Panc1 (cell line): ENCODE measurements at regions not wholly inside any gene's neighbourhood (a gene's known extent, or its start where the extent isn't known, plus 50 kb on each side); places are given as distances from the start of the nearest gene placed in this dataset.

Source experiments
- ATAC-seq: fragments of 200-7000 bp; cut with Tn5 transposase; 2 replicates; pipeline ENCODE4 v1.9.1; 2020; ENCODE audit warnings: mild to moderate bottlenecking, moderate library complexity
- BruUV-seq: library from RNA; stranded (reverse); fragments of 400-500 nt; replicated peaks from 2 replicates; lab custom pipeline; 2021; lab: Mats Ljungman, UMichigan
- CTCF ChIA-PET: fragments of 300-600 bp; sonication (Branson Sonifier 250); formaldehyde crosslinking; loops from one replicate; lab custom pipeline; 2022; ENCODE audit warnings: antibody characterized with exemption; lab: Charles Lee
- POLR2A ChIA-PET: fragments of 300-600 bp; sonication (Branson Sonifier 250); formaldehyde crosslinking; loops from one replicate; lab custom pipeline; 2022; ENCODE audit warnings: antibody characterized with exemption; lab: Charles Lee
- DNase-seq: peaks from one replicate; pipeline ENCODE4 v3.0.0-alpha.2; 2010; ENCODE audit warnings: low read depth, low spot score
- H3K27ac ChIP-seq: 2 replicates; pipeline ENCODE4 v1.5.1; 2011; ENCODE audit warnings: mild to moderate bottlenecking, low read length, inconsistent platforms
- H3K27me3 ChIP-seq: fragments of 200-500 bp; sonication (Bioruptor generic); 2 replicates; pipeline ENCODE4 v1.6.0; 2014; ENCODE audit warnings: low read length, inconsistent platforms; ENCODE audit not compliant: control insufficient read depth, insufficient read depth
- H3K36me3 ChIP-seq: fragments of 200-500 bp; sonication (Bioruptor generic); 2 replicates; pipeline ENCODE4 v1.5.1; 2014; ENCODE audit warnings: inconsistent platforms, mild to moderate bottlenecking, low read length, moderate library complexity; ENCODE audit not compliant: control insufficient read depth, insufficient read depth
- H3K4me1 ChIP-seq: 2 replicates; pipeline ENCODE4 v1.5.1; 2011; ENCODE audit warnings: inconsistent platforms, mild to moderate bottlenecking, low read length, moderate library complexity; ENCODE audit not compliant: control insufficient read depth, insufficient read depth
- H3K4me3 ChIP-seq, 2 experiments: 2 replicates each; pipeline ENCODE4 v1.5.1; 2011 to 2012; ENCODE audit warnings: low read depth in 2 of 2, low read length in 2 of 2, mild to moderate bottlenecking in 2 of 2, inconsistent platforms in 1 of 2, moderate library complexity in 1 of 2
- H3K9me3 ChIP-seq: fragments of 200-500 bp; sonication (Bioruptor generic); 2 replicates; pipeline ENCODE4 v1.5.1; 2014; ENCODE audit warnings: low read depth, mild to moderate bottlenecking, inconsistent platforms, low read length, moderate library complexity; ENCODE audit not compliant: control insufficient read depth, insufficient read depth
- CTCF ChIP-seq: fragments of 450-650 bp; IDR thresholded peaks from 2 replicates; pipeline ENCODE4 v1.5.1; 2017; ENCODE audit warnings: mild to moderate bottlenecking
- POLR2AphosphoS5 ChIP-seq: IDR thresholded peaks from 2 replicates; pipeline ENCODE4 v1.6.1; 2012; ENCODE audit warnings: mild to moderate bottlenecking, low read depth, low read length, moderate library complexity
- SIN3A ChIP-seq: IDR thresholded peaks from 2 replicates; pipeline ENCODE4 v1.6.1; 2012; ENCODE audit warnings: low read depth, mild to moderate bottlenecking, low read length, moderate library complexity, borderline replicate concordance; ENCODE audit not compliant: insufficient read depth
- TCF7L2 ChIP-seq: IDR thresholded peaks from 2 replicates; pipeline ENCODE4 v1.6.1; 2011; ENCODE audit warnings: mild to moderate bottlenecking, low read depth, low read length, inconsistent platforms
- in situ Hi-C: cut with HindIII; loops from 2 replicates; pipeline ENCODE4 v1.10.0; 2016; ENCODE audit warnings: low sequenced_read_pairs, low pct_unique_long_range_greater_than_20kb
- intact Hi-C: fragments of 100-400 bp; cut with micrococcal nuclease; formaldehyde crosslinking; loops from one replicate; pipeline ENCODE4 v1.10.0; 2022; ENCODE audit not compliant: unreplicated experiment
- TF ChIP-seq, protein P1 (sequence below), 2 experiments: IDR thresholded peaks; 2 replicates each; pipeline ENCODE4 v1.6.1; 2011 to 2012; ENCODE audit warnings: low read depth in 2 of 2, control low read depth in 1 of 2, low read length in 1 of 2, mild to moderate bottlenecking in 1 of 2, moderate library complexity in 1 of 2; ENCODE audit not compliant: insufficient read depth in 1 of 2

GRCh38 chr1:188769936-188770335 is 1707.7 kb downstream of the BRINP3 start:
- CTCF ChIA-PET: no interaction called here
- POLR2A ChIA-PET: no interaction called here
- Histone ChIP-seq H3K4me3 (no peak overlapping the region), H3K36me3 (no peaks in the 10 kb centered on the region), H3K27ac (no peak overlapping the region), H3K27me3 (no peaks in the 10 kb centered on the region), H3K9me3 (no peaks in the 10 kb centered on the region), H3K4me1 (no peaks in the 10 kb centered on the region)
- intact Hi-C loops (no loop called here), in situ Hi-C loops (no loop called here)
- no peak for DNase-seq
- no peak for ATAC-seq
- no peak for TF ChIP-seq CTCF
- TF ChIP-seq SIN3A: no peak
- TF ChIP-seq POLR2AphosphoS5: no peak
- no peak for TF ChIP-seq TCF7L2
- TF ChIP-seq, protein P1, sequence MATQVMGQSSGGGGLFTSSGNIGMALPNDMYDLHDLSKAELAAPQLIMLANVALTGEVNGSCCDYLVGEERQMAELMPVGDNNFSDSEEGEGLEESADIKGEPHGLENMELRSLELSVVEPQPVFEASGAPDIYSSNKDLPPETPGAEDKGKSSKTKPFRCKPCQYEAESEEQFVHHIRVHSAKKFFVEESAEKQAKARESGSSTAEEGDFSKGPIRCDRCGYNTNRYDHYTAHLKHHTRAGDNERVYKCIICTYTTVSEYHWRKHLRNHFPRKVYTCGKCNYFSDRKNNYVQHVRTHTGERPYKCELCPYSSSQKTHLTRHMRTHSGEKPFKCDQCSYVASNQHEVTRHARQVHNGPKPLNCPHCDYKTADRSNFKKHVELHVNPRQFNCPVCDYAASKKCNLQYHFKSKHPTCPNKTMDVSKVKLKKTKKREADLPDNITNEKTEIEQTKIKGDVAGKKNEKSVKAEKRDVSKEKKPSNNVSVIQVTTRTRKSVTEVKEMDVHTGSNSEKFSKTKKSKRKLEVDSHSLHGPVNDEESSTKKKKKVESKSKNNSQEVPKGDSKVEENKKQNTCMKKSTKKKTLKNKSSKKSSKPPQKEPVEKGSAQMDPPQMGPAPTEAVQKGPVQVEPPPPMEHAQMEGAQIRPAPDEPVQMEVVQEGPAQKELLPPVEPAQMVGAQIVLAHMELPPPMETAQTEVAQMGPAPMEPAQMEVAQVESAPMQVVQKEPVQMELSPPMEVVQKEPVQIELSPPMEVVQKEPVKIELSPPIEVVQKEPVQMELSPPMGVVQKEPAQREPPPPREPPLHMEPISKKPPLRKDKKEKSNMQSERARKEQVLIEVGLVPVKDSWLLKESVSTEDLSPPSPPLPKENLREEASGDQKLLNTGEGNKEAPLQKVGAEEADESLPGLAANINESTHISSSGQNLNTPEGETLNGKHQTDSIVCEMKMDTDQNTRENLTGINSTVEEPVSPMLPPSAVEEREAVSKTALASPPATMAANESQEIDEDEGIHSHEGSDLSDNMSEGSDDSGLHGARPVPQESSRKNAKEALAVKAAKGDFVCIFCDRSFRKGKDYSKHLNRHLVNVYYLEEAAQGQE (IDR thresholded peaks at IDR 0.05; ENCODE audit: insufficient read depth in 1 of 2, low read depth in 2 of 2, low read length in 1 of 2): no peak
- no TSS peak for BruUV-seq

GRCh38 chr1:188778578-188778977 is 1699.1 kb downstream of the BRINP3 start:
- ChIA-PET POLR2A (no interaction called here), CTCF (no interaction called here)
- Histone ChIP-seq H3K36me3 (no peaks in the 10 kb centered on the region), H3K4me3 (no peak overlapping the region), H3K27me3 (no peaks in the 10 kb centered on the region), H3K4me1 (no peaks in the 10 kb centered on the region), H3K27ac (no peak overlapping the region), H3K9me3 (no peaks in the 10 kb centered on the region)
- TF ChIP-seq CTCF (no peak), TCF7L2 (no peak)
- TF ChIP-seq, protein P1 (IDR thresholded peaks at IDR 0.05; ENCODE audit: insufficient read depth in 1 of 2, low read depth in 2 of 2, low read length in 1 of 2): no peak
- no peak for ATAC-seq
- in situ Hi-C loops (no loop called here), intact Hi-C loops (no loop called here)
- no peak for DNase-seq
- BruUV-seq: no TSS peak
